Smooth muscle cell (in vitro differentiated cells): ENCODE measurements at regions not wholly inside any gene's neighbourhood (a gene's known extent, or its start where the extent isn't known, plus 50 kb on each side); places are given as distances from the start of the nearest gene placed in this dataset.

Experiments used
- DNase-seq: peaks from one replicate; lab custom pipeline; 2025; ENCODE audit not compliant: unreplicated experiment; lab: John Stamatoyannopoulos, UW
- H2AFZ ChIP-seq: fragments of 200-600 bp; sonication (generic); 2 replicates; pipeline ENCODE4 v1.6.0; 2016; ENCODE audit warnings: antibody characterized with exemption, low read depth, mild to moderate bottlenecking
- H3F3A ChIP-seq: fragments of 200-600 bp; sonication (generic); 2 replicates; pipeline ENCODE4 v1.6.0; 2017; ENCODE audit warnings: antibody characterized with exemption, low read depth
- H3K27ac ChIP-seq: fragments of 200-600 bp; sonication (generic); 2 replicates; pipeline ENCODE4 v1.5.1; 2016; ENCODE audit warnings: low read depth, mild to moderate bottlenecking
- H3K27me3 ChIP-seq: fragments of 200-600 bp; sonication (generic); 2 replicates; pipeline ENCODE4 v1.6.1; 2016; ENCODE audit warnings: low read depth, mild to moderate bottlenecking
- H3K36me3 ChIP-seq: fragments of 200-600 bp; sonication (generic); 2 replicates; pipeline ENCODE4 v1.5.1; 2016; ENCODE audit warnings: low read depth
- H3K4me1 ChIP-seq: fragments of 200-600 bp; sonication (generic); 2 replicates; pipeline ENCODE4 v1.5.1; 2016; ENCODE audit warnings: low read depth
- H3K4me2 ChIP-seq: fragments of 200-600 bp; sonication (generic); 2 replicates; pipeline ENCODE4 v1.6.0; 2016; ENCODE audit warnings: mild to moderate bottlenecking
- H3K4me3 ChIP-seq: fragments of 200-600 bp; sonication (generic); 2 replicates; pipeline ENCODE4 v1.5.1; 2016; ENCODE audit warnings: mild to moderate bottlenecking
- H3K79me2 ChIP-seq: fragments of 200-600 bp; sonication (generic); 2 replicates; pipeline ENCODE4 v1.6.0; 2016; ENCODE audit warnings: low read depth, mild to moderate bottlenecking
- H3K9ac ChIP-seq: fragments of 200-600 bp; sonication (generic); 2 replicates; pipeline ENCODE4 v1.6.0; 2016; ENCODE audit warnings: low read depth
- H3K9me3 ChIP-seq: fragments of 200-600 bp; sonication (generic); replicated peaks from 2 replicates; pipeline ENCODE4 v1.5.1; 2016; ENCODE audit warnings: low read depth
- H4K20me1 ChIP-seq: fragments of 200-600 bp; sonication (generic); 2 replicates; pipeline ENCODE4 v1.6.0; 2016; ENCODE audit warnings: low read depth
- WGBS: methylation state at CpG from one replicate; pipeline ENCODE4 v1.1.7; 2016; ENCODE audit warnings: low lambda C conversion rate; 5-methylcytosine and 5-hydroxymethylcytosine counted together
- TF ChIP-seq, protein P1 (sequence below): fragments of 200-600 bp; sonication (generic); IDR thresholded peaks from 2 replicates; pipeline ENCODE4 v1.5.1; 2017; ENCODE audit warnings: borderline replicate concordance, mild to moderate bottlenecking, antibody characterized with exemption; ENCODE audit not compliant: insufficient read depth, poor library complexity, severe bottlenecking

DNA sequence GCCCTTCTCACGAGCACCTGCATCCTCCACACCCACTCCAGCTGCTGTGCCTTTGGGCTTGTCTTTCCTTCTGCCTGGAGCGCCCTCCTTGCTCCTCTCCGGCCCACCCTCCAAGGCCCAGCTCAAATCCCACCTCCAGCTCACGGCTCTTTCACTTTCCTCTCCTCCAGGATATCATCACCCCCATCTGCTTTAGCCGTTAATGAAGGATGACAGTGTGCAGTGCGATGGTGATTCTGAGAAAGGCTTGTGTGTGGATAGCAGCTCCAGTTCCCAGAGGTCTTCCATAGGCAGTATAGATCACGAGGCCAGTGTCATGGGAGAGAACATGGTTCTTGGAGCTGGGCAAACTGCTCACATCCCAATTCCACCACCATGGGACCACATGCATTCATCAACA, 237.4 kb downstream of the TLE3 start:
- Histone ChIP-seq H3K27ac (peak overlapping the region; percentile 93), H2AFZ (no peak overlapping the region), H3K36me3 (no peaks in the 10 kb centered on the region), H3K4me3 (no peak overlapping the region), H3F3A (peaks cover 15% of the 10 kb centered on the region), H3K9me3 (no peaks in the 10 kb centered on the region), H3K4me1 (peaks cover 32% of the 10 kb centered on the region), H3K79me2 (no peaks in the 10 kb centered on the region), H3K9ac (no peak overlapping the region), H3K4me2 (no peak overlapping the region), H3K27me3 (no peaks in the 10 kb centered on the region), H4K20me1 (no peaks in the 10 kb centered on the region)
- 92% methylated on average over 7 of the region's 7 CpGs for WGBS
- DNase-seq: no peak
- TF ChIP-seq, protein P1, sequence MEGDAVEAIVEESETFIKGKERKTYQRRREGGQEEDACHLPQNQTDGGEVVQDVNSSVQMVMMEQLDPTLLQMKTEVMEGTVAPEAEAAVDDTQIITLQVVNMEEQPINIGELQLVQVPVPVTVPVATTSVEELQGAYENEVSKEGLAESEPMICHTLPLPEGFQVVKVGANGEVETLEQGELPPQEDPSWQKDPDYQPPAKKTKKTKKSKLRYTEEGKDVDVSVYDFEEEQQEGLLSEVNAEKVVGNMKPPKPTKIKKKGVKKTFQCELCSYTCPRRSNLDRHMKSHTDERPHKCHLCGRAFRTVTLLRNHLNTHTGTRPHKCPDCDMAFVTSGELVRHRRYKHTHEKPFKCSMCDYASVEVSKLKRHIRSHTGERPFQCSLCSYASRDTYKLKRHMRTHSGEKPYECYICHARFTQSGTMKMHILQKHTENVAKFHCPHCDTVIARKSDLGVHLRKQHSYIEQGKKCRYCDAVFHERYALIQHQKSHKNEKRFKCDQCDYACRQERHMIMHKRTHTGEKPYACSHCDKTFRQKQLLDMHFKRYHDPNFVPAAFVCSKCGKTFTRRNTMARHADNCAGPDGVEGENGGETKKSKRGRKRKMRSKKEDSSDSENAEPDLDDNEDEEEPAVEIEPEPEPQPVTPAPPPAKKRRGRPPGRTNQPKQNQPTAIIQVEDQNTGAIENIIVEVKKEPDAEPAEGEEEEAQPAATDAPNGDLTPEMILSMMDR: no peak

DNA sequence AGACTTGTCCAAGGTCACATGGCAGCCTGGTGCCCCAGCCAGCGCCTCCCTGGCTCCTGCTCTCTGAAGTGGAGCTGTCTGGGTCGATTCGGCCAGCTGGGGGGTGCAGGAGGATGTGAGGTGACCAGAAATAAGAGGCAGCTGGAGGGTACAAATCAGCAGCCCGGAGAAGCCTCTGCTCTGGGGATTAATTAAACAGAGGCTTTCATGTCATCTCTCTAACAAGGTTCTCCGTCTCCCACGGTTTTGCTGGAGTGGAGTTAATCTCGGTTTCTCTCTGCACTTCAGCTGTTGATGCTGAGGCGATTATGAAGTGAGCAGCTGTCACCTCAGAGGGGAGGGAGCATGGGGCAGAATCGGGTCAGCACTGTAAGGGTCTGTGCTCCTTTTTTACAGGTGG, 236.8 kb downstream of the TLE3 start:
- WGBS: 71% methylated on average over 9 of the region's 9 CpGs
- H3K4me1 ChIP-seq: peaks cover 27% of the 10 kb centered on the region

DNA sequence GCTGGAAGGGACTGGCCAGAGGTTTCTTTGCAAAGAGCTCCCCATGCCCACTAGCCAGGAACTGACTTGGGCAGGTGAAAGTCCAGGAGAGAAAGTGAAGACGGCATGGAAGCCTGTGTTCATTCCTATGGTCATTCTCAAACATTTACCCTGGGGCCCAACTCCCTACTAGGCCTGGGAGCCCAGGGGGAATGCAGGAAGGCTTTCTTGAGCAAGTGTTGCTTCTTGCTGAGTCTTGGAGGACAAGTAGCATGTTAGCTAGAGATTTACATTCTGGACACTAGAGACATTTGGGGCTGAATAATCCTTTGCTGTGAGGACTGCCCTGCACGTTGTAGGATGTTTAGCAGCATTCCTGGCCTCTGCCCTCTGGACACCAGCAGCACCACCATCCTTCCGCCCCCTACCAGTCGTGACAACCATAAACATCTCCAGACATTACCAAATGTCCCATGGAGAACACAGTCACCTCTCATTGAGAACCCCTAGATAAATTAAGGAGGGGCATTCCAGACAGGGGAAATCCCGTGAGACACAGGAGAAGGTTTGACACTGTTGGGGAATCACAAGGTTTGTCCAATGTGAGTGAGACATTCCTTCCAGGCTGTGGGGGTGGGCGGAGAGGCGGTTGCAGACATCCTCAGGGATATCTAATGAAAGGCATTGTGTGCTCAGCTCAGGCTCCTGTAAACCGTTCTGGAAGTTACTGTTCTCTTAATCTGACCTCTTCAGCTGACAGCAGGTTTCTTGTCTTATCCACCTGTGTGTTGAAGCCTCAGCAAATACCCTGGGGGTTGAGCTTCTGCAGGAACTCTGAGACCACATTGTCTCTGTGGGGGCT, 236.2 kb downstream of the TLE3 start:
- no peaks in the 10 kb centered on the region for H3K27me3 ChIP-seq
- H3K79me2 ChIP-seq: no peaks in the 10 kb centered on the region
- peak overlapping the region; percentile 70 for H3K9ac ChIP-seq
- H2AFZ ChIP-seq: no peak overlapping the region
- no peak overlapping the region for H3K4me3 ChIP-seq
- peak overlapping the region; percentile 93 for H3K27ac ChIP-seq
- no peaks in the 10 kb centered on the region for H4K20me1 ChIP-seq
- H3K36me3 ChIP-seq: no peaks in the 10 kb centered on the region
- peaks cover 27% of the 10 kb centered on the region for H3K4me1 ChIP-seq
- H3K4me2 ChIP-seq: peak overlapping the region; percentile 70
- peaks cover 4% of the 10 kb centered on the region for H3F3A ChIP-seq
- WGBS: 17% methylated on average over 8 of the region's 8 CpGs
- no peaks in the 10 kb centered on the region for H3K9me3 ChIP-seq
- TF ChIP-seq, protein P1: no peak
- no peak for DNase-seq

More for the DNA sequence above, 236.8 kb downstream of the TLE3 start:
- no peak for DNase-seq
- Histone ChIP-seq H3K9me3 (no peaks in the 10 kb centered on the region), H3K9ac (peak overlapping the region; percentile 51), H3K4me3 (no peak overlapping the region), H3K27ac (peak overlapping the region; percentile 93), H3K79me2 (no peaks in the 10 kb centered on the region), H2AFZ (no peak overlapping the region), H3F3A (peaks cover 10% of the 10 kb centered on the region), H4K20me1 (no peaks in the 10 kb centered on the region), H3K36me3 (no peaks in the 10 kb centered on the region), H3K4me2 (no peak overlapping the region), H3K27me3 (no peaks in the 10 kb centered on the region)
- TF ChIP-seq, protein P1: no peak

DNA sequence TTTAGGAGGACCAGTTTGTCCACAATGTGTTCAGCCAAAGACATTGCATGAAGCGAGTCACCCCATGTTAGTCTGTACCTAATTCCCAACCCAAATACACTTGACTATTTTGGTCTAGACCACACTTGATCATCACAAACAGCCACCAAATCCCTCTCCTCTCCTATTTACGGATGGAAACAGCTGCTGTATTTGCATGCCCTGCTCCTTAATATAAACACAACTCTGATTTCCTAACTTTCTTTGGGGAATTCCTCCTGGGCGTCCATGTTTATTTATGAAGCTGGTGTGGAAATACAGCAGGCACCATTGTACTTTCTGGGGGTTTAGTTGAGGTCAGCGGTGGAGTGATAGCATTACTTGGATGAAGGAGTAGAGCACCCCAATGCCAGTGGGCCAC, 235.2 kb downstream of the TLE3 start:
- no peak overlapping the region for H2AFZ ChIP-seq
- H3K4me3 ChIP-seq: no peak overlapping the region
- DNase-seq: no peak
- peak overlapping the region; percentile 93 for H3K27ac ChIP-seq
- H3F3A ChIP-seq: peaks cover 3% of the 10 kb centered on the region
- WGBS: 33% methylated on average over 4 of the region's 4 CpGs
- H3K27me3 ChIP-seq: no peaks in the 10 kb centered on the region
- H4K20me1 ChIP-seq: no peaks in the 10 kb centered on the region
- peak overlapping the region; percentile 70 for H3K4me2 ChIP-seq
- H3K9ac ChIP-seq: peak overlapping the region; percentile 70
- no peaks in the 10 kb centered on the region for H3K36me3 ChIP-seq
- H3K4me1 ChIP-seq: peaks cover 27% of the 10 kb centered on the region
- H3K9me3 ChIP-seq: no peaks in the 10 kb centered on the region
- TF ChIP-seq, protein P1: no peak
- H3K79me2 ChIP-seq: no peaks in the 10 kb centered on the region
